Coronary artery (tissue), 2 donors: ENCODE measurements at regions not wholly inside any gene's neighbourhood (a gene's known extent, or its start where the extent isn't known, plus 50 kb on each side); places are given as distances from the start of the nearest gene placed in this dataset.

Source experiments
- DNase-seq: peaks from one replicate; pipeline ENCODE4 v3.0.0-alpha.2; 2017; ENCODE audit warnings: low spot score
- H3K27ac ChIP-seq, 2 donors: fragments of 200-600 bp; sonication (generic); one replicate each; pipeline ENCODE4 v1.5.1; 2016 to 2019
- H3K4me3 ChIP-seq: fragments of 200-600 bp; sonication (generic); 2 replicates; pipeline ENCODE4 v1.5.1; 2016; ENCODE audit warnings: mild to moderate bottlenecking, moderate library complexity
- TF ChIP-seq, protein P1 (sequence below): fragments of 200-600 bp; sonication (generic); IDR thresholded peaks from one replicate; pipeline ENCODE4 v1.5.1; 2019; ENCODE audit warnings: antibody characterized with exemption

DNA sequence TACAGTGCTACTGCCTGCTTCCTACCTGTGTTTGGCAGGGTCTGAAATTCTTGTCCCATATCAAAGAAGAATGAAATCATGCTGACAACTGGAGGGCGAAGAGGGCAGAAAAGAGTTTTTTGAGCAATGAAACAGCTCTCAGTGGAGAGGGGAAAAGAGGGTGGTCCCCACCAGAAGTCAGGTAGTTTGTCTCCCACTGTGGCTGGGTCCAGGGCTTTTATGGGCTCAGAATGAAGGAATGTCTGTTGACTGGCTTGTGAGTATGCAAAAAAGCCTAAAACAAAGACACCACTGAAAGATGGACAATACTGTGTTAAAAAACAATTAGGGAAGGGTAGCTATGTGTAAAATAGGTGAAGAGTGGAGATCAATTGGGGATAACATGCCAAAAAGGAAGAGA, 115.0 kb downstream of the ADAM29 start:
- H3K4me3 ChIP-seq: no peak overlapping the region
- TF ChIP-seq, protein P1, sequence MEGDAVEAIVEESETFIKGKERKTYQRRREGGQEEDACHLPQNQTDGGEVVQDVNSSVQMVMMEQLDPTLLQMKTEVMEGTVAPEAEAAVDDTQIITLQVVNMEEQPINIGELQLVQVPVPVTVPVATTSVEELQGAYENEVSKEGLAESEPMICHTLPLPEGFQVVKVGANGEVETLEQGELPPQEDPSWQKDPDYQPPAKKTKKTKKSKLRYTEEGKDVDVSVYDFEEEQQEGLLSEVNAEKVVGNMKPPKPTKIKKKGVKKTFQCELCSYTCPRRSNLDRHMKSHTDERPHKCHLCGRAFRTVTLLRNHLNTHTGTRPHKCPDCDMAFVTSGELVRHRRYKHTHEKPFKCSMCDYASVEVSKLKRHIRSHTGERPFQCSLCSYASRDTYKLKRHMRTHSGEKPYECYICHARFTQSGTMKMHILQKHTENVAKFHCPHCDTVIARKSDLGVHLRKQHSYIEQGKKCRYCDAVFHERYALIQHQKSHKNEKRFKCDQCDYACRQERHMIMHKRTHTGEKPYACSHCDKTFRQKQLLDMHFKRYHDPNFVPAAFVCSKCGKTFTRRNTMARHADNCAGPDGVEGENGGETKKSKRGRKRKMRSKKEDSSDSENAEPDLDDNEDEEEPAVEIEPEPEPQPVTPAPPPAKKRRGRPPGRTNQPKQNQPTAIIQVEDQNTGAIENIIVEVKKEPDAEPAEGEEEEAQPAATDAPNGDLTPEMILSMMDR: no peak
- no peak for DNase-seq
- no peak overlapping the region for H3K27ac ChIP-seq

DNA sequence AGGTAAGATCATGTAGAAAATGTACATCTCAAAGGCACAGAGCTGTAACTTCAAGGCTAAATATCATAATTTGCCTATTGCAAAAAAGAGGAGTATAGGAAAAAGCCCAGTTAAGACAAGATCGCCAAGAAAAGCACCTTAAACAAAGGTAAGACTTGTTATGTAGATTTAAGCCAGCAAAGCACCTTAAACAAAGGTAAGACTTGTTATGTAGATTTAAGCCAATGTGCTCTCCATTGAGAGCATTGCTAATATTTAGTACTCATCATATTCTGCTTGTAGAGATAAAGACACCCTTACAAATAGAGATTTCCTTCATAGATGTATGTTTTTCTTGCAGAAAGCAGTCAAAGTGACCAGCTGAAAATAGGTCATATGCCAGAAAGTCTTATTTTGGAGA, 115.8 kb downstream of the ADAM29 start:
- no peak for DNase-seq
- Histone ChIP-seq H3K27ac (no peak overlapping the region), H3K4me3 (no peak overlapping the region)
- TF ChIP-seq, protein P1: no peak

DNA sequence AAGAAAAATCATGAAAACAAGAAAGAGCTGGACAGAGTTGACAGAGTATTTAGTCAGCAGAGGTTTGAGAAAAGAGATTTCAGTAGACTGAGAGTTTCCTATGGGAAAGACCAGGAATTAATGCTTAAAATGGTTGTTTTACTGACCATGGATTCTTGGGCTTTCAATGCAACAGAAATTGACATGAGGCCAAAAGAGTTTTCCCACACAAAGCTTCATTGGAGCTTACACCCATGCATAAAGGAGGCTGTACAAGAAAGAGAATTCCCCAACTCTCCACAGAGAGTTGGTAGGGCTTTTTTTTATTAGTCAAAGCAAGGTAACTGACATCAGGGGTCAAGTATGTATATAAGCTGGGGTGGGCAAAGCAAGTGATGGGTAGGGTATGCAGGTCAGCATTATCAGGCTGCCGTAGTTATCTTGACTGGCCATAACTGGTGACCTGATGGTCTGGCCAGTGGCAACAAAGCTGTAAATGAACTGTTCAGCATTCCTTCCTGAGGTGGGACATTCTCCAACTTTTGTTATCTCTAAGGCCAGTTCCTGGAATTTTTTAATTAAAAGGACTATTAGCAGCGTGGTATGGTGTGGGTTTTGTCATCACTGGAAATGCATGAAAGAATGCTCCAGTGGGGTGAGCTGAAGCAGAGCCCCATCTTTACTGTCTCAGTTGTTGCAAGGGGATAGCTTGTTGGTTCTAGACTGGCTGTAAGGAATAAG, 117.0 kb downstream of the ADAM29 start:
- TF ChIP-seq, protein P1: no peak
- DNase-seq: no peak
- H3K27ac ChIP-seq: no peak overlapping the region
- H3K4me3 ChIP-seq: no peak overlapping the region

DNA sequence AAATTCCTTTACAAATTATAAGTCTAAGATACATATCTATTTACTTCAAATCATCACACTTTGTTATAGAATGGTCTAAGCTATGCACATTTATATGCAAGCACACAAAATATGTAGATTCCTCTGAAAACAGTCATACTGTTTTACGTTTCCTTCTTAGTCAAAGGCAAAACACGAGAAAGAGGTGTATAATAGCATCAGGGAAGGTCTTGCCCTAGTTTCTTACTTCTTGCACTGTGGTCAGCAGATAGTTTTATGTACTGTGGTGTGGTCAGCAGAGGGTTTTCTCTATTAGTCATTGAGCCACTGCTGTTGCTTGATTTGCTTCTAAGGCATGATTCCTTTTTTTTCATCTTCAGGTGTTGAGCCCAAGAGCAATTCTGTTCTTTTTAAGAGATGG, 117.7 kb downstream of the ADAM29 start:
- no peak overlapping the region for H3K27ac ChIP-seq
- H3K4me3 ChIP-seq: no peak overlapping the region
- TF ChIP-seq, protein P1: no peak
- DNase-seq: no peak

DNA sequence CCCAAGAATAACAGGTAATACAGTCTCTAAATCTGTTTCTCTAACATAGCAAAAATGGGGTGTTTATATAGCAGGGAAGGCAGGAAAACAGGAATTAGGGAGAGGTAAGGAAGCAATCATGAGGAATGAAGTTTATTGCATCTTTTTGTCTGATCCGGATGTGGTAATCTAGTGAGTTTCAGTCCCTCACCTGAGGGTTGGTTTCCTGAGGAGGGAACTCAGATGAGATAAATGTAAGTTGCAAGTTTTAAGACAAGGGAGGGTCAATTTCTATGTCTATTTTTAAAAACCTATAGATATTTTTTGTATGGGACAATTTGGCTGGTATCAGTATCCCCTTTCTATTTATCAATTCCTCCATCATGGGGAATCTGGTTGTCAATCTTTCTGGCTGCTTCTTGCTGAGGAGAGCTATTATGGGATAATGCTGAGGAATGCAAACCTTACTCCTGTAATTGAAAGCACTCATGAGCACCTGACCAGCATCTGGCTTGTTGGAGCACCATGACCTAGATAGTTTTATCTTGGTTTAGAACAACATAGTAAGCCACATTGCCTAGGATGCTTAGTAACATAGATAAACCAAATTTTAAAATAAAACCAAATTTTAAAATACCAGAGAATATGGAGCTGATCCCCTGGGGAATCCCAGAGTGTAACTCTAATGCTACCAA, 130.1 kb downstream of the ADAM29 start:
- Histone ChIP-seq H3K4me3 (no peak overlapping the region), H3K27ac (no peak overlapping the region)
- TF ChIP-seq, protein P1: no peak
- no peak for DNase-seq

DNA sequence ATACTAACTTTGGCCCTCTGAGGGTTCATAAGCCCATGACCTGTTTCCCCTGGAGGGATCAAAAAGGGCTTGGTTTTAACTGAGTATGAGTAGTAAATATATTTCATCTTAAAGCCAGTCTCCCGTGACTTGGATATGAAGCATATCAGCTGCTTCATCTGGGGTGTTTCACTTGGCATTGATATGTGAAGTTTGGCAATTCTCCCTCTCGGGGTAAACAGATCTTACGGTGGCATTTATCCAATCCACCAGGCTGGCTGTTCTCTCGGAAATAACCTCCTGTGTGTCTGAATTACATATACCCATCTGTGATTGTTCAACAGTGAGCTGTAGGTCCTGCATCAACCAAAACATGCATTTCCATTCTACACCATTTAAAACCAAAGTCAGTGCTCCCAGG, 130.7 kb downstream of the ADAM29 start:
- TF ChIP-seq, protein P1: no peak
- DNase-seq: no peak

DNA sequence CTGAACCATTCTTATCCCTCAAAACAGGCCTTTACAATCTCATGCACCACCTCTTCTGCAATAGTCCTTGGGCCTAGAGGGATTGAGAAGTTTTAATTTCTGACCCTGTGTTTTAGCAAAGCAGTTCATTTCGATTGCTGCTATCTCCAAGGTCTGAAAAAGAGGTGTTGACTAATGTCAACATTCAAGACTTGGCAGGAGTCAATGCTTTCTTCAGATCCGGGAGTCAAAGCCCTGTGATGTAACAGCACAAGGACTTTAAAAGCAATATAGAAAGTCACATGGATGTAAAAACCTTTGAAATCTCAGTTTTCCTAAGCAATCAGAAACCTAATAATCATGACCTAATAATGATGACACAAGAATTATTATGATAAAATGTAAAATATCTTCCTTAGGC, 133.8 kb downstream of the ADAM29 start:
- TF ChIP-seq, protein P1: no peak
- no peak for DNase-seq
- no peak overlapping the region for H3K27ac ChIP-seq
- H3K4me3 ChIP-seq: no peak overlapping the region

More for the DNA sequence above, 130.7 kb downstream of the ADAM29 start:
- H3K27ac ChIP-seq: no peak overlapping the region
- H3K4me3 ChIP-seq: no peak overlapping the region
